ENCODE measurements at regions not wholly inside any gene's neighbourhood (a gene's known extent, or its start where the extent isn't known, plus 50 kb on each side); places are given as distances from the start of the nearest gene placed in this dataset.

- no peak for TF ChIP-seq CTCF (IDR thresholded peaks at IDR 0.05)
- Histone ChIP-seq H3K9me3 (ENCODE audit: control insufficient read depth, low read length) (no peaks in the 10 kb centered on the region), H3K4me2 (ENCODE audit: low read length) (no peak overlapping the region), H3K27me3 (ENCODE audit: control insufficient read depth, insufficient read depth, low read length) (no peaks in the 10 kb centered on the region), H3K27ac (no peak overlapping the region), H2AFZ (peak overlapping the region; percentile 51), H3K4me1 (no peaks in the 10 kb centered on the region), H3K9ac (no peak overlapping the region), H3K36me3 (ENCODE audit: control insufficient read depth, insufficient read depth, low read length) (no peaks in the 10 kb centered on the region), H3K4me3 (ENCODE audit: low read depth, low read length) (no peak overlapping the region), H3K79me2 (no peaks in the 10 kb centered on the region)
These were observed 655.3 kb downstream of the RNF144B start for GRCh38 chr6:19042420-19042819.

- Histone ChIP-seq H2AFZ (no peak overlapping the region), H3K9me3 (ENCODE audit: control insufficient read depth, low read length) (no peaks in the 10 kb centered on the region), H3K4me2 (ENCODE audit: low read length) (no peak overlapping the region), H3K9ac (no peak overlapping the region), H3K4me1 (no peaks in the 10 kb centered on the region), H3K36me3 (ENCODE audit: control insufficient read depth, insufficient read depth, low read length) (no peaks in the 10 kb centered on the region), H3K4me3 (ENCODE audit: low read depth, low read length) (no peak overlapping the region), H3K27ac (no peak overlapping the region), H3K27me3 (ENCODE audit: control insufficient read depth, insufficient read depth, low read length) (no peaks in the 10 kb centered on the region), H3K79me2 (no peaks in the 10 kb centered on the region)
- no peak for TF ChIP-seq CTCF (IDR thresholded peaks at IDR 0.05)
These were observed 663.6 kb downstream of the RNF144B start for GRCh38 chr6:19050765-19051164.

- no peak overlapping the region for H3K4me3 ChIP-seq (ENCODE audit: low read depth, low read length)
- H3K9ac ChIP-seq: no peak overlapping the region
- H3K27me3 ChIP-seq (ENCODE audit: control insufficient read depth, insufficient read depth, low read length): no peaks in the 10 kb centered on the region
- no peak for TF ChIP-seq CTCF (IDR thresholded peaks at IDR 0.05)
- no peaks in the 10 kb centered on the region for H3K79me2 ChIP-seq
- no peak overlapping the region for H3K27ac ChIP-seq
- H3K9me3 ChIP-seq (ENCODE audit: control insufficient read depth, low read length): no peaks in the 10 kb centered on the region
- no peaks in the 10 kb centered on the region for H3K36me3 ChIP-seq (ENCODE audit: control insufficient read depth, insufficient read depth, low read length)
- H3K4me2 ChIP-seq (ENCODE audit: low read length): no peak overlapping the region
- no peak overlapping the region for H2AFZ ChIP-seq
- H3K4me1 ChIP-seq: no peaks in the 10 kb centered on the region
These were observed 665.1 kb downstream of the RNF144B start for GRCh38 chr6:19052219-19052618.

- Histone ChIP-seq H3K36me3 (ENCODE audit: control insufficient read depth, insufficient read depth, low read length) (no peaks in the 10 kb centered on the region), H2AFZ (no peak overlapping the region), H3K4me3 (ENCODE audit: low read depth, low read length) (no peak overlapping the region), H3K27ac (no peak overlapping the region), H3K79me2 (no peaks in the 10 kb centered on the region), H3K4me1 (no peaks in the 10 kb centered on the region), H3K9me3 (ENCODE audit: control insufficient read depth, low read length) (no peaks in the 10 kb centered on the region), H3K27me3 (ENCODE audit: control insufficient read depth, insufficient read depth, low read length) (no peaks in the 10 kb centered on the region), H3K9ac (no peak overlapping the region), H3K4me2 (ENCODE audit: low read length) (no peak overlapping the region)
- no peak for TF ChIP-seq CTCF (IDR thresholded peaks at IDR 0.05)
These were observed 672.0 kb downstream of the RNF144B start for GRCh38 chr6:19059102-19059501.

- Histone ChIP-seq H3K4me2 (ENCODE audit: low read length) (no peak overlapping the region), H3K9me3 (ENCODE audit: control insufficient read depth, low read length) (no peaks in the 10 kb centered on the region), H2AFZ (no peak overlapping the region), H3K27ac (no peak overlapping the region), H3K27me3 (ENCODE audit: control insufficient read depth, insufficient read depth, low read length) (no peaks in the 10 kb centered on the region), H3K4me1 (no peaks in the 10 kb centered on the region), H3K36me3 (ENCODE audit: control insufficient read depth, insufficient read depth, low read length) (no peaks in the 10 kb centered on the region), H3K79me2 (no peaks in the 10 kb centered on the region), H3K4me3 (ENCODE audit: low read depth, low read length) (no peak overlapping the region), H3K9ac (no peak overlapping the region)
- no peak for TF ChIP-seq CTCF (IDR thresholded peaks at IDR 0.05)
These were observed 680.0 kb downstream of the RNF144B start for GRCh38 chr6:19067165-19067564.

Data from parathyroid adenoma (tissue), 2 donors.